Frontal cortex (tissue), 3 donors: ENCODE measurements at regions not wholly inside any gene's neighbourhood (a gene's known extent, or its start where the extent isn't known, plus 50 kb on each side); places are given as distances from the start of the nearest gene placed in this dataset.

Source experiments
- DNase-seq, 2 donors: peaks; one replicate each; pipeline ENCODE4 v3.0.0; 2012; ENCODE audit warnings: low spot score in 2 of 2
- FAIRE-seq: peaks from 2 replicates; lab custom pipeline; 2012; peaks lifted over from hg19 to GRCh38; lab: Jason Lieb, UNC
- donor health status: control.
- donor health status: control.
- donor health status: control.

DNA sequence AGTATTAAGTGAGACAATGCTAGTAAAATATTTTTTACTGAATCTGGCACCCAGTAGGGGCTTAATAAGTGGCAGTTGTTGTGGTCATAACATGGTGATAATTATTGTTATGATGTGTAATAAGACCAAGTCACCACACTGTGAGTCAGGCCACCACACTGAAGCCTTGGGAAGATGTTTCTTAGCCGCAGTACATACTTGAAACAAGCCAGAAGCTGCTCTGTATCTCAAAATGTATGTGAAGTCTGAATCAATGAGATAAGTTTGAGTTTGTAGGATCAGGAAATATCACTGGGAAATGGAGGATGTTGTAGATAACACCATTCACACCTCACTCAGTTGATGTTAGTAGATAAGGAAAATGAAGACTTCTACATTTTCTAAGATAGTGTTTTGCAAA, 51.3 kb upstream of the PTPN3 start:
- FAIRE-seq (no peak), DNase-seq (no peak)

DNA sequence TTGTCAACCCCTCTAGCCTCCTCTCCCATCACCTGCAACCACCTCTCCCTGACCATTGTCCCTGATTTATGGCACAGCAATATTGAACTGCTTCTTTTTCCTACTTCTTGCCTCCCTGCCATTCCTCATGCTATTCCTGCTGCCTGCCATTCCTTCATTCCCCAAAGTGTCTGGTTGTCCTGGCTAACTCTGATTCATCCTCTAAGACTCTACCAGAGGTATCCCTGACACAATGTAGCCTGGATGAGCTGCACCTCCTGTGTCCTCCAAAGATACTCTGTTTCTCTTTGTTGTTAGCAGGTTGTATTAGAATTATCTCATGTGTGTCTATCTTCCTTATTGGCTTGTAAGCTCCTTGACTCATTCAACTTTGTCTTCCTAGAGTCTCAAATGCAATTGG, 53.5 kb upstream of the PTPN3 start:
- FAIRE-seq (no peak), DNase-seq (no peak)

DNA sequence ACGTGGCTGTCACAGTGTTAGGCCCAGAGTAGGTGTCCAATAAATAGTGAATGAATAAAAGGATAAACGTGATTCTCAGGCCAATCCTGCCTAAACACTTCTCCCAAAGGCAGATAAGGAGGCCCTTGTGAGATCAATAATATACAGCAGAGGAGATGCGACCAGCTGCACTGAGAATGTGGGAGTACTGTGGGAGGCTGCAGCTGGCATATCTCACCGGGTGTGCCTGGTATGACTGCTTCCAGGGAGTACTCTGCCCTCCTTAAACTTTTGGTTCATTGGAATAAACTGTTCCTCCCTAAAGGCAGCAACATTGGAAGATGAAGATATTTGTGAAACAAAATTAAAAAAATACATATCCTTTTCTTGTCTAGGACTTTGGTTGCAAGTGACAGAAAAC, 57.1 kb upstream of the PTPN3 start:
- no peak for FAIRE-seq
- no peak for DNase-seq

DNA sequence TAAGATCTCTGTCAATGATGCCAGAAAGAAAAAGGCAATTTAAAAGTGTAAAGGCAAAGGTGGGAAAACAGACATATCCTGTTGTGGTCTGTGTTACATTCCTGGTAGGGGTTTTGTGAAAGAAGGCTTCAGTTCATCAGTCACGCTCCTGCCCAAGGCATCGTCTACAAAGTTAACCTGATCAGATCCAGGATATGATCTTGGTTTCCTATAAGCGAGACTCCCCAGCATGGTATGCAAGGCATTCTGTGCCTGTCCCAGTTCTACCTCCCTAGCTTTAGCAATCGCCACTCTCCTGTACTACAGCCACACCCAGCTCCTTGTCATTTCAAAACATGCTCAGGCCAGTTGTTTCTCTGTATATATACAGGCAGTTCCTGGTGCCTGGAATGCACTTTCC, 58.0 kb upstream of the PTPN3 start:
- DNase-seq (no peak), FAIRE-seq (no peak)

DNA sequence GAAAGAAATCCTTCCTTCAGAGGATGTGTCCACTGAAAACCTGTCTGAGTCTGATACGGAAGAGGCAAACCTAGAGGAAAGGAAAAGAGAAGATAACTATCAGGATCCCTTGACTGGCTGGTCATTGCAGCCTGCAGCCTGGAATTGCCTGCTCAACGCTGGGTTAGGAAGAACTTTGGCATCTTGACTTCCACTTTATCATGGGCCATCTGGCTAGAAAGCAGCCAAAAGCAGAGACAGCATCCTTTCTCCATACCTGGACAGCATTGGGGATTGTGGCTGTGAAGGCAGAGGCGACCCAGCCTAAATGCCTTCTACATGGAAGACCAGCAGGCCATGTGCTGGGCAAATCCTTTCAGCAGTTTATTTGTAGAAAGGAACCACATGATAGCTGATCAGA, 58.7 kb upstream of the PTPN3 start:
- no peak for FAIRE-seq
- DNase-seq = no peak

DNA sequence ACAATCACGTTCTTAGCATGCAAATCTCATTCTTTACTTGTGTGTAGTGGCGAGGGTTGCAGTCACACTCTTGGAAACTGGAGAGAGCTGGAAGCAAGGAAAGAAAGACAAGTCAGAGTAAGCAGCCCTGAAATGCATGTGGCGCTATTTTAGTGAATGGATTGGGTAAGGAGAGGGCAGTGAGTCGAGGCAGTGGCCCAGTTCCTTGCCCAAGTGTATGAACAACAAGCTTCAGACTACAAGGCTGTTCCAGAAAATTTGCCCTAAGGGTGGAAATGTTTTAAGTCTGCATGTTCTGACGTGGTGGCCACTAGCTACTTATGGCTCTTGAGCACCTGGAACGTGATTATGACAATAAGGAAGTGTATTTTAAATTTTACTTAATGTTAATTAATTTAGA, 59.4 kb upstream of the PTPN3 start:
- DNase-seq (no peak), FAIRE-seq (no peak)

DNA sequence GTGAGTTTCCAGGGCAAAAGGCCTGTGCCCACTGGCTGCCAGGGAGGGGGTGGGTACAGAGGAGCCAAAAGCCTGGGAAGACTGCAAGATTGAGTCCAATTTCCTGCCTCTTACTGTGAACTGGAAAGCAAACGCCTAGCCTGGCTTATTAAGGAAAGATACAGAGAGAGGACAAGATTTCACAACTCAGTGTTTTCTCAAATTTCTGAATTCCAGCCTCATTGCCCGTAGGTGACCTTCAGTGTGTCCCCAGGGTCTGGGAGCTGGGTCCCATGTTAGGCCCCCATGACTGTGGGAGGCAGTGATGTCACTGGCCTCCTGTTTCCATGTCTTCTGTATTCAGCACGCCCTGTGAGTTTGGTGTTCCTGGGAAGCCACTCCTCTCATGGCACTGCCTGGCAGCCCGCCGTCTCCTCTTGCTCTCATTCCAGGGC, 60.6 kb upstream of the PTPN3 start:
- FAIRE-seq (no peak), DNase-seq (no peak)

DNA sequence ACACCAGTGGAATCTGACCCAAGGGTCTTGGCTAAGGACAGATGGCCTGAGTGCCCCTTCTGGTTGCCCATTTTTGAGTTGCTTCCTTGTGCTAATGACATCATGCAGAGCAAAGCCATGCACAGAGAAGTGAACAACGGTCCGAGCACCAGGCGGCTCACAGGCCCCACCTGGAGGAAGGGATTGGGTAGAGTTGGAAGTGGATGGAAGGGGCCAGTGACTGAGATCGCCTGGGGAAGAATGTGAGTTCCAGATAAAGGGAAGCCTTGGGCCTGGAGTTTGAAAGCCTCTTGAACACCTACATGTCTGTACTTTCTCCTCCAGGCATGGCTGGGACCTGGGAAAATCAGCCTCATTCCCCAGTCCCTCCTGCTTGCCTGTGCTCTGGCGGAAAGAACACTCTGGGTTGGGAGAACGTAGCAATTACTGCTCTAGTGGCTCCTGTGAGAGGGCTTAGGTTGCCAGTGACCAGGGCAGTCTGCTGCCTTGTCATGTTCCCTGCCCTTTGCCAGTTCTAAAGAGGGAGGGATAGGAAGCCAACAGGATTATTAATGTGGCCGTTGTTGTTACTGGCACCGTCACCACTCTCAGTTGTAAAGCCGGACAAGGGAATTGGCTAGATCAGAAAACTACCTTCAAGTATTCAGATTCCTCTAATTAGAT, 62.5 kb upstream of the PTPN3 start:
- no peak for FAIRE-seq
- peak in 1 of 2 donors; percentile 5 for DNase-seq

DNA sequence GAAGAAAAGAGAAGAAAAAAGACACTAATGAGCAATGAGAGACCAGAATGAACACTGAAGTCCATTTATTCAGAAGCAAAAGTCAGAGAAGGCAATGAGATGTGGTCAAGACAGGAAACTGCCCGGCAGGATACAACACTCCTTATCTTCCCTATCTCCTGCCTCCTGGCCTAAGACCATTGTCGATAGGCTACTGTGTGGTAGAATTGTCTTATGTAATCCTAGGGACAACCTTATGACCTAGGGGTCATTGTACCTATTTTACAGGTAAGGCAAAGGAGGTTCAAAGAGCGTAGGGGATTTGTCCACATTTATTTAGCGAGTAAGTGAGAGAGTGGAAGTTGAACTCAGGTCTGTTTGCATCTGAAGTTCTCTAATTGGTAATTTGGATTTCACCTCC, 63.0 kb upstream of the PTPN3 start:
- DNase-seq = no peak
- no peak for FAIRE-seq

DNA sequence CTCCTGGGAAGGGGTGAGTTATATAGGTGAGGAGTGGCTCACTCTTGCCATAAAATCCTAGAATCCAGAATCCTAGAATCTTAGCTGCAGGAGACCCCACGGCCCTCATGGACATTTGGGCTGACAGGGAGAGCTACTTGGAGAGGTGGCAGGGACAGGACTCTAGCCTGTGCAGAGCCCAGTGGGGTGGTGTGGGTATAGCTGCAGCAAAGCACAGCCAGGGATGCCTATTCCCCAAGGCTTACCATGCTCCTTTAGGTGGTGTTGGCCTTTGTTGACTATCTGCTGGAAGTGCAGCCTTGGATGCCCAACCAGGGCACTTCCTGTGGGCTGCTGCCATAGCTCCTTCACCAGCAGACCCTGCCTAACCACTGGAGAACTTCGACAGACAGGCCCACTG, 70.0 kb upstream of the PTPN3 start:
- DNase-seq = no peak
- FAIRE-seq = no peak

DNA sequence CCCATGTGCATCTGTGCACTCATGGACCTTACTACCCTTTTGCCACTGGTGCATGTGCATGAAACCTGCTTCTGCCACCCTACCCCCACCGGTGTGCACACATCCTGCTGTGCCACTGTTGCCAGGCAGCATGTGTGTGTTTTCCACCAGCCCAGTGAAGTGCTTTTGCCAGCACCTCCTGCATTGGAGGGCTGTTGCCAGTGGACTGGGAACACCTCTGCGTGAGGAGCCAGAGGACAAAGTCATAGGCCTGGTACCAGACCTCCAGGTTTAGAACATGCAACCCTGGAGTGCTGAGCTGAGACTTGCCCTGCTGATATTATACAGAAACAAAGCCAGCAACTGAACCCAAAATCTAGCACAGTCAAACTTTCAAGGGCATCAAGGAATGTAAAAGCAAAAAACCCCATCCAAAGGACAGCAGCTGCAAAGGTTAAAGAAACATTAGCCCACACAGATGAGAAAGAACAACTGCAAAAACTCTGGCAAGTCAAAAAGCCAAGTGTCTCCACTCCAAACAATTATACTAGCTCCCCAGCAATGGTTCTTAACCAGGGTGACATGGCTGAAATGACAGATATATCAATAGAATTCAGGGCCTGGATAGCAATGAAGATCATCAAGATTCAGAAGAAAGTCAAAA, 70.6 kb upstream of the PTPN3 start:
- DNase-seq = no peak
- no peak for FAIRE-seq

DNA sequence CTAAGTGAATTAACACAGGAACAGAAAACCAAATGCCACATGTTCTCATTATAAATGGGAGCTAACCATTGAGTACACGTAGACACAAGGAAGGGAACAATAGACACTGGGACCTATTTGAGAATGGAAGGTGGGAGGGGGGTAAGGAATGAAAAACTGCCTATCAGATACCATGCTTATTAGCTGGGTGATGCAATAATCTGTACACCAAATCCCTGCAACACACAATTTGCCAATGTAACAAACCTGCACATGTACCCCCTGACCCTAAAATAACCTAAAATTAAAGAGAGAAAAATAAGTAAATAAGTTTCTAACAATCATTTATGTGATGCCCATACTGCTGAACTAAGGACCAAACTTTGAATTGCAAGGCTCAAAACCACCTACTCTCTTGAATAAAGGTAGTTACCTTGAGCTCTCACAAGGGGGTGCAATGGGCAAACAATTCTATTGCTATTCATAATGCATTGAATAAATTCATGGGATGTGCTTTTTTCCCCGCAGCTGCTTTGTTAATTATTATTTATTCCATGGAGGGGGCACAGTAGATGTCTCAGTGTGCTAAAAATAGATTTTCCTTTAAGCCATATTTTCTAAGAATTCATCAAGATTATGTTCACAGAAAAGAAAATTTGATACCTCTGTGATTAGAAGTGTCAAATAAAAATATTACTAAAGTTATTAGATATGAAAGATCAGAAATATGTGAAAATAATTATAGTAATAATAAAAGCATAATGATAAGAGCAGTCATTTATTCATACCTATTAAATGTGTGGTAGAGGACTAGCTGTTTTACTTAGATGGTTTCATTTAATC, 76.2 kb upstream of the PTPN3 start:
- DNase-seq (peak; percentile 30 to 36), FAIRE-seq (peak; percentile 95)

DNA sequence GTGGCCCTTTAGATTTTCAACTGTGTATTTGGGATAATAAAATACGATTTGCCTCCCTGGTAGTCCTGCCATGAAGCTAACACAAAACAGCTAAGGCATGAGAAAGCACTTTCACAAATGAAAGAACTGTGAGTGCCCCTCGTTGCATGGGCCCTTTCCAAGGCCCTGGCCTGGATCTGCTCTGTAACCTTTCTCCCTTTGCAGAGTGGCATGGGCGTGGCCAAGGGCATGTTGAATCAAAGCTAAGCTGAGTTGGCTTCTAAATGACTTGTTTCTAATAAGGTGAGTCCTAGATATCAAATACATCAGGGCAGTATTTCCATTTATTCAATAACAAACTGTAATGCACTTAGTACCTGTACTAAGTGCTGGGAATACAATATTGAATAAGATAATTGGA, 78.7 kb upstream of the PTPN3 start:
- no peak for DNase-seq
- FAIRE-seq = no peak

DNA sequence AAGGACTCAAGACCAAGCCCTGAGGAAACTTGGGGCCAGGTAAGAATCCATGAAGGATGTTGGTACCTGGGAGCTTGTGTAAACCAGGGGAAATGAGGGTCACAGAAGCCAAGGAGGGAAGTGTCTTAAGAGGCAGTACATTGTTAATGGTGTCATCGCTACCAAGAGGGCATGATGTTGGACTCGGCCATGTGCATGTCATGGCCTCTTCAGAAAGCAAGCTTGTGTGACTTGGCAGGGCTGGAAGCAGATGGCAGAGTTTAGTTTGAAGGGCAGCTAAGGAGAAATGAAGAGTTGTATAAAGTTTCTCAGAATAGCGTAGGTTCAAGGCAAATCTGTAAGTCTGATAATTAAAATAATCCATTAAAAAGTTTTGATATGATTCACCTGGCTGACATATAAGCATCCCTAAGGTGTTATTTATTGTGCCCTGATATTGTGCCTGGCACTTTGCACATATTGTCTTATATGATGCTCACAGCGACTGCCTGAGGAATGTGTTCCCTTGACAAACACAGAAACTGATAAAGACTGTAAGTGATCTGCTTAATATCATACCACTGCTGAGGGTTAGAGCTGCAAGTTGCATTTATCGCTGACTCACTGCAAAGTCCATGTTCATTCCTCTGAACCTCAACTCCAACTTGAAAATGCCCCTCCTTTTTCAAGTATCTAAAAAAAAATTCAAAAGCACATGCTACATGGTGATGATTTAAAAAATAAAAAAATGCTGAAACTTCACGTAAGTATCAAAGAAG, 81.3 kb upstream of the PTPN3 start:
- FAIRE-seq = no peak

DNA sequence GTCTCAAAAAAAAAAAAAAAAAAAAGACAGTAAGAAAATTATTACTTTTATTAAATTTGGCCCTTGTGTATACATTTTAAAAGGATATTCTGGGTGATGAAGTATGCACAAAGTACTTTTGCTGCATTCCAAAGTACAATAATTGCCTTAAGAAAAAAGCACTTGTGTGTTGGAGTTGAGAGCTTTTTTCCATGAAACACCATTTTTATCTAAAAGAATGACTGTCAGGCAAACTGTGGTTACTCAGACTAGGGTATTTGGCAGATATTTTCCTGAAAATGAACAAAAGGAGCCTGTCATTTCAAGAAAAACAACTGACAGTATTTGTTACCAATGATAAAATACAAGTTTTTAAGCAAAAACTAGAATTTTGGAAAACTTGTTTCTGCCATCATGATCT, 84.3 kb upstream of the PTPN3 start:
- DNase-seq = no peak
- no peak for FAIRE-seq

More for the DNA sequence above, 81.3 kb upstream of the PTPN3 start:
- DNase-seq = no peak

DNA sequence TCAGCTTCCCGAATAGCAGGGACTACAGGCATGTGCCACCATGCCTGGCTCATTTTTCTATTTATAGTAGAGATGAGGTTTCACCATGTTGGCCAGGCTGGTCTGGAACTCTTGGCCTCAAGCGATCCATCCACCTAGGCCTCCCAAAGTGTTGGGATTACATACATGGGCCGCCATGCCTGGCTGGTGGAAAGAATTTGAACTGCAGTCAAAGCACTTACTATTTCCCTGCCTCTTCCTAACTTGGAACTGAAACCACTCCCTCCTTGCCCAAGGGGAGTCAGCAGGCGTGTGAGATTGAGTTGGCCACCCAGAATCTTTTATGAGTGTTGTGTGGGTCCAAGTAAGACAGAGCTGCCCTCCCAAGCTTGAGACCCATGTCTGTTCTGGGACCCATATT, 86.1 kb upstream of the PTPN3 start:
- no peak for DNase-seq
- no peak for FAIRE-seq

DNA sequence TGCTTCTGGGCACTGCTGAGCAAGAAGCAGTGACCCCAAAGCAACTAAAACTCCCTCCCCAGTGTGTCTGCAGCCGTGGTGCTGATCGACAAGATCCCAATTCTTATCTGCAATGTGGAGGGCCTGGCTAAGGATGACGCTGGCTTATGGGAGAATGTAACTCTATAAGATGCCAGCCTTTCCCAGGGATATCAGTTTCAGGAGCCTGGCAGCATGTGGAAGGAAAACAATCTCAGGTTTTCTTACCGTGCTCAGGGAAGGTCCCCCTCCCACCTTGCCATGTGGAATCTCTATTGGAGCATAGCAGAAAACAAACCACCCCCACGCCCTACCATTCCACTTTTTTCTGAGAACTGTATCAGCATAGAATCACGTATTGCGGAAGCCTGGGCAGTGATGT, 87.7 kb upstream of the PTPN3 start:
- DNase-seq (no peak), FAIRE-seq (no peak)

DNA sequence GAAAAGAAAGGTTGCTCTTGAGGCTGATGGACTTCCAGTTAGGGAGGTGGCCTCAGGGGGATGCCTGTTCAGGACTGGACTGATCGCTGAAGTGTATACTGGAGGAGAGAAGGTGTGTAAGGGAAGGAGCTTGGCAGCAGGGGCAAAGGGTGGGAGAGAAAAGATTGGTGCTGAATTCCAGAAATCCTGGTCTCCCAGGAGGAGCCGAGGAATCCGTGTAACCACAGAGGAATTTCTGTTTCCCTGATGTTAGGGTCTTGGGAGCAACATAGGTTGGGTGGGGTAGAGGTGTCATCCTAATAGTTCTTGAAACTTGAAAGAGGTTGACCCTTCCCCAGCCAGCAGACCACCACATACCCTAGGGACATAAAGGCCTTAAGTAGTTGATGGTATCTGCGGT, 88.9 kb upstream of the PTPN3 start:
- DNase-seq (no peak), FAIRE-seq (no peak)

DNA sequence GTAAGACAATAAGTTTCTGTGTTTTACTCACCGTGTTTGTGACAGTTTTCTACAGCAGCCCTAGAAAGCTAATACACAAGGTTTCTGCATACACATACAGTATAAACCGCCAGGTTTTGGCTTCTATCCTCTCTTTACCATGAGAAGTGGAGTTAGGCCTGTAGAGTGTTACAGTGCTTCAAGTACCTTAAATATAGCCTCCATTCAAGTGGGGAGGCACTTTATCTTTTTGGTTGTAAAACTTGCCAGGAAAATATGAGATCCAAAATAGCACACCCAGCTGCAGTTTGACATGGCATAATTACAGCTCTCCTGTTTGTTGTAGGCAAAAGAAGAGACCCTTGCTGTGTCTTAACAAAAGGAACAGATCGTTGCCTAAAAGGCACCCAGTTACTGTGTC, 90.3 kb upstream of the PTPN3 start:
- DNase-seq = no peak

DNA sequence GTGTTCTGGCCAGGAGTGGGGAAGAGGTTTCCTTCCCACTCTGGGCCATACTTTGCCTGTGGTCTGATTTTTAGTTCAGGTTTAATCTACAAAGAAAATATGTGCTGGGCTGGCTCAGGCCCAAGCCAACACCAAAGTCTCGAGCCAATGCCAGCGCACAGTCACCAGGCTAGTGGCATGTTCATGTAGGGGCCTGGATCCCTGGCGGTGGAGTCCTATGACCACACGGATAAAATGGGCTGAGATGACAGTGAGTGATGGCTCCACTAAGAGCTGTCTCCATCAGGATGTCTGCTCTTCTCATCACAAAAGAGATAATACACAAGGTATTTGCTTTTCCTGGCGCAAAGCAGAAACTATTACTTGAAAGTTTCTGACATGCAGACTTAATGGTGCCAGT, 92.9 kb upstream of the PTPN3 start:
- FAIRE-seq (no peak), DNase-seq (no peak)

More for the DNA sequence above, 90.3 kb upstream of the PTPN3 start:
- no peak for FAIRE-seq

DNA sequence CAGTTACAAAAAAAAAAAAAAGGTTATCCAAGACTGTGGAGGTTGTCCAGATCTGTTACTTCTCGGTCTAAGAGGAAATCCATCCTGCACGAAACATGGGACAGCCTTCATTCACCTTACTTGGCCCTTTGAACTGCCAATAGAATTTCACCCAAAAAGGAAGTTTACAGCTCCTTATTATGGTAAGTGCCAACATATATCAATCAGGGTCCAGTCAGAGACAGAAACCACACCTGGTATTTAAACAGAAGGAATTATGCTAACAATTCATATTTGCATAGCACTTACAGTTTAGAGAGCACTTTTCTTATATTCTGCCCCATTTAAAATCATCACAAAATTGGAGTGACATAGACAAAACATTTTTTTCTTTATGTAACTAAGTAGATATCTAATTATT, 93.6 kb upstream of the PTPN3 start:
- no peak for FAIRE-seq
- DNase-seq = no peak
